ENCODE measurements at regions not wholly inside any gene's neighbourhood (a gene's known extent, or its start where the extent isn't known, plus 50 kb on each side); places are given as distances from the start of the nearest gene placed in this dataset.
A peak's percentile ranks its signal among the peaks of the same experiment; 100 is the strongest.

DNA sequence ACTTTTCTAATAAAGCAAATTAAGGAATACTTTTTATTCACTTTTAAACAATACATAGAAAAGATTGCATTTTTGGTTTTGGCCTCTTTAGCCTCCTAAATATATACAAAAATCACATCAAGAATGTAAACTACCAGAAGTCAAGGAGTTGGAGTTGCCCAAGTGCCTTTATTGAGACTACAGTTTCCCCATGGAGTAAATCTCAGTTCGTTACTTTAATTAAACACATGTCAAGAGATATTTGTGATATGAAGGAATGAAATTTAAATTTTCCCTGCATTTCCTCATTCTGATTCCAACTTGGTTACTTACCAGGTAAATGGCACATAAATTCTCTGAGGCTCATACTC, 492.9 kb downstream of the TNS3 start:
- TF ChIP-seq, protein P1, sequence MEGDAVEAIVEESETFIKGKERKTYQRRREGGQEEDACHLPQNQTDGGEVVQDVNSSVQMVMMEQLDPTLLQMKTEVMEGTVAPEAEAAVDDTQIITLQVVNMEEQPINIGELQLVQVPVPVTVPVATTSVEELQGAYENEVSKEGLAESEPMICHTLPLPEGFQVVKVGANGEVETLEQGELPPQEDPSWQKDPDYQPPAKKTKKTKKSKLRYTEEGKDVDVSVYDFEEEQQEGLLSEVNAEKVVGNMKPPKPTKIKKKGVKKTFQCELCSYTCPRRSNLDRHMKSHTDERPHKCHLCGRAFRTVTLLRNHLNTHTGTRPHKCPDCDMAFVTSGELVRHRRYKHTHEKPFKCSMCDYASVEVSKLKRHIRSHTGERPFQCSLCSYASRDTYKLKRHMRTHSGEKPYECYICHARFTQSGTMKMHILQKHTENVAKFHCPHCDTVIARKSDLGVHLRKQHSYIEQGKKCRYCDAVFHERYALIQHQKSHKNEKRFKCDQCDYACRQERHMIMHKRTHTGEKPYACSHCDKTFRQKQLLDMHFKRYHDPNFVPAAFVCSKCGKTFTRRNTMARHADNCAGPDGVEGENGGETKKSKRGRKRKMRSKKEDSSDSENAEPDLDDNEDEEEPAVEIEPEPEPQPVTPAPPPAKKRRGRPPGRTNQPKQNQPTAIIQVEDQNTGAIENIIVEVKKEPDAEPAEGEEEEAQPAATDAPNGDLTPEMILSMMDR (conservative IDR thresholded peaks at IDR 0.05; ENCODE audit: low read length): peak; percentile 7; the same call in 1 of the 2 replicates
- TF ChIP-seq EZH2phosphoT487 (IDR thresholded peaks at IDR 0.05; ENCODE audit: borderline replicate concordance): no peak
- no peaks in the 10 kb centered on the region for H3K27me3 ChIP-seq (ENCODE audit: insufficient read depth, low read length, poor library complexity, severe bottlenecking)
- H3K4me3 ChIP-seq (ENCODE audit: low read length, poor library complexity, severe bottlenecking): no peak overlapping the region
- no peaks in the 10 kb centered on the region for H3K9me3 ChIP-seq (ENCODE audit: insufficient read depth, low read depth, low read length)
- H3K9me2 ChIP-seq (replicated peaks; ENCODE audit: low read depth, low read length): no peaks in the 10 kb centered on the region
- no peaks in the 10 kb centered on the region for H3F3A ChIP-seq (ENCODE audit: low read depth)
- H3K4me1 ChIP-seq (ENCODE audit: insufficient read depth, low read length, poor library complexity, severe bottlenecking): no peaks in the 10 kb centered on the region
- H3K36me3 ChIP-seq (ENCODE audit: insufficient read depth, low read length): no peaks in the 10 kb centered on the region
- no peaks in the 10 kb centered on the region for H3K79me2 ChIP-seq (ENCODE audit: insufficient read depth, low read length)
- H2AFZ ChIP-seq (ENCODE audit: low read length): no peak overlapping the region
- no peak overlapping the region for H3K9ac ChIP-seq (ENCODE audit: low read depth, low read length, poor library complexity, severe bottlenecking)
- H4K20me1 ChIP-seq (ENCODE audit: insufficient read depth, low read length, poor library complexity, severe bottlenecking): no peaks in the 10 kb centered on the region
- H3K4me2 ChIP-seq (ENCODE audit: low read depth, low read length, poor library complexity, severe bottlenecking): no peak overlapping the region

GRCh38 chr7:47088329-47089067, 493.4 kb downstream of the TNS3 start:
- Histone ChIP-seq H3K4me1 (ENCODE audit: insufficient read depth, low read length, poor library complexity, severe bottlenecking) (no peaks in the 10 kb centered on the region), H3K9me3 (ENCODE audit: insufficient read depth, low read depth, low read length) (no peaks in the 10 kb centered on the region), H4K20me1 (ENCODE audit: insufficient read depth, low read length, poor library complexity, severe bottlenecking) (no peaks in the 10 kb centered on the region), H3K4me2 (ENCODE audit: low read depth, low read length, poor library complexity, severe bottlenecking) (no peak overlapping the region), H3K4me3 (ENCODE audit: low read length, poor library complexity, severe bottlenecking) (no peak overlapping the region), H3F3A (ENCODE audit: low read depth) (no peaks in the 10 kb centered on the region), H3K9ac (ENCODE audit: low read depth, low read length, poor library complexity, severe bottlenecking) (no peak overlapping the region), H3K79me2 (ENCODE audit: insufficient read depth, low read length) (no peaks in the 10 kb centered on the region), H3K9me2 (replicated peaks; ENCODE audit: low read depth, low read length) (no peaks in the 10 kb centered on the region), H3K36me3 (ENCODE audit: insufficient read depth, low read length) (no peaks in the 10 kb centered on the region), H3K27me3 (ENCODE audit: insufficient read depth, low read length, poor library complexity, severe bottlenecking) (no peaks in the 10 kb centered on the region), H2AFZ (ENCODE audit: low read length) (no peak overlapping the region)
- TF ChIP-seq EZH2phosphoT487 (IDR thresholded peaks at IDR 0.05; ENCODE audit: borderline replicate concordance): no peak
- TF ChIP-seq, protein P1 (conservative IDR thresholded peaks at IDR 0.05; ENCODE audit: low read length): peak; percentile 70

- Histone ChIP-seq H3K4me2 (ENCODE audit: low read depth, low read length, poor library complexity, severe bottlenecking) (no peak overlapping the region), H2AFZ (ENCODE audit: low read length) (no peak overlapping the region), H3K9ac (ENCODE audit: low read depth, low read length, poor library complexity, severe bottlenecking) (no peak overlapping the region), H3K4me3 (ENCODE audit: low read length, poor library complexity, severe bottlenecking) (no peak overlapping the region), H3K9me3 (ENCODE audit: insufficient read depth, low read depth, low read length) (no peaks in the 10 kb centered on the region), H3K27me3 (ENCODE audit: insufficient read depth, low read length, poor library complexity, severe bottlenecking) (no peaks in the 10 kb centered on the region), H3K9me2 (replicated peaks; ENCODE audit: low read depth, low read length) (no peaks in the 10 kb centered on the region), H3K4me1 (ENCODE audit: insufficient read depth, low read length, poor library complexity, severe bottlenecking) (no peaks in the 10 kb centered on the region), H4K20me1 (ENCODE audit: insufficient read depth, low read length, poor library complexity, severe bottlenecking) (no peaks in the 10 kb centered on the region), H3K79me2 (ENCODE audit: insufficient read depth, low read length) (no peaks in the 10 kb centered on the region), H3K36me3 (ENCODE audit: insufficient read depth, low read length) (no peaks in the 10 kb centered on the region), H3F3A (ENCODE audit: low read depth) (no peaks in the 10 kb centered on the region)
- TF ChIP-seq, protein P1 (conservative IDR thresholded peaks at IDR 0.05; ENCODE audit: low read length): no peak
- no peak for TF ChIP-seq EZH2phosphoT487 (IDR thresholded peaks at IDR 0.05; ENCODE audit: borderline replicate concordance)
Measured at GRCh38 chr7:47087866-47088265, 494.0 kb downstream of the TNS3 start.
